Stimulated activated CD8-positive, alpha-beta memory T cell treated with anti-CD3 and anti-CD28 coated beads, Interleukin-4, amount 100 ng/mL, for 24 hours (primary cell): ENCODE measurements at regions not wholly inside any gene's neighbourhood (a gene's known extent, or its start where the extent isn't known, plus 50 kb on each side); places are given as distances from the start of the nearest gene placed in this dataset.
"Not testable (repeated sequence)": the region's sequence is repeated elsewhere in the genome, so short reads cannot be mapped to it uniquely, and the experiment has no call there.

Source experiments
- DNase-seq: peaks from one replicate; pipeline ENCODE4 v3.0.0-alpha.2; 2020; ENCODE audit warnings: low read depth

- DNase-seq, result no peak
Measured at GRCh38 chr12:88753066-88753465, 172.8 kb upstream of the KITLG start.

DNA sequence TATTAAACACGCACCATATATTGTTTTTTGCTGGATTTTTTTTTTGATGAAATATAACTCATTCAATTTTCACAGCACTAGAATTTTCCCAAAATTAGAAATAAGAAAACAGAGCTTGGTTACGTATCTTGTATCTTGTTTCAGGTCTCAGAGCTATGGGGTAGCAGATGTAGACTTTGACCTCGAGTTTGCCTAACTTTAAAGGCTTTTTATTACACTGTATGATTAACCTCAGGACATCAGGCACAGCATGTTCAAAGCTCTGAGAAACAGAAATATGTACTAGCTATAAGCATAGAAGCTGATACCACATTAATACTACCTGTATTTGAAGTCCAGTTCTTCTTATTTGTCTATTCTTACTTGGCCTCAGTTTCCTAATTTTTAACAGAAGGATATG is 171.9 kb upstream of the KITLG start:
- no peak for DNase-seq

DNA sequence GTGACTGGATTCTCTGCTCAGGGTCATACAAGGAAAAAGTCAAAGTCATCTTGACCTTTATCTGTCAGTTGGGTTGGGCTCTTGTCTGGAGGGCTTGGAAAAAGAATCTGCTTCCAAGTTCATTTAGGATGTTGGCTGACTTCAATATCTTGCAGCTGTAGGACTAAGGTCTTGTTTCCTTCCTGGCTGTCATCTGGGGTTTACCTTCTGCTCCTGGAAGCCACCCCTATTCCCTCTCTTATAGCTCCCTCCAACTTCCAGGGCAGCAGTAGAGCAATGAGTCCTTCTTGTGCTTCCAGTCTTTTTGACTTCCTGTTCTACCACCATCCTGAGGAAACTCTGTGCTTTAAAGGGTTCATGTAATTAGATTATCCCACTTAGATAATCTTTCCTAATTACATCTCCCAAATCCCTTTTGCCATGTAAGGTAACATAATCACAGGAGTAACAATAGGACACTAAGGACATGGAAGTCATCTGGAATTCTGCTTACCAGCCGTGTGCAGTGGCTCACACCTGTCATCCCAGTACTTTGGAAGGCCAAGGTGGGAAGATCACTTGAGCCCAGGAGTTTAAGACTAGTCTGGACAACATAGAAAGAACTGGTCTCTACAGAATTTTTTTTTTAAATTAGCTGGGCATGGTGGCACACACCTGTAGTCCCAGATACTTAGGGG is 170.7 kb upstream of the KITLG start:
- no peak for DNase-seq

GRCh38 chr12:88746386-88746785 is 166.1 kb upstream of the KITLG start:
- DNase-seq, result no peak

DNA sequence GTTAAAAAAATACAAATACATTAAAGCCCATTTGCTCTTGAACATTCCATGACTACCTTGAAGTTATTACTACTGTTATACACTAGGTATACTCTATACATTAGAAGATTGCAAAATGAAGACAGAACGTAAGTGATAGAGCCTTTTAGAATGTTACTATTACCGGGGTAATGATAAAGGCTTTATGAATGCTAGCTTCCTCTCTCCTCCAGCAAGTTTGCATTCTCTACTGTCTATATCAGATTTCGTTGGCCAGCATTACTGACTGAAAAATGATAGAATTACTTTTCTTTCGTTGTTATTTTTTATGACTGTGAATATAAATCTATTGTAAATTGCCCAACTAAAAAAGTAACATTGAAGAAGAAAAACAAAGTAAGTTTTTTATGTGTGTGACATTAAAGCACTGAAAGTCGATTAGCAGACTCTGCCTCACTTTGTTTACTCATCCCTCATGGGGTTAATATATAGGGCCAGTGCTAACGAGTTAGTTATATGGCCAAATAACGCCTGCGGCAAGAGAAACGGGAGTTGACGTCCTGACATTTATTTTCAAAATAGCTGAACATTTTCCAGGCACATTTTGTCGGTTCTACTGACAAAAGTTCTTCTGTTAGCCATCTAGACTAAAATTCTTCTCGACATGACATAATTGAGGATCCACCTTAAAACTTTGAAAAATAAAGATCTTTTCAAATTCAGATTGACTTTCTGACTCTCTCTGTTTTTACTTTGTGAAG is 163.8 kb upstream of the KITLG start:
- DNase-seq, result no peak

- no peak for DNase-seq
Measured at GRCh38 chr12:88737838-88738472, 157.7 kb upstream of the KITLG start.

GRCh38 chr12:88736031-88736430 is 155.8 kb upstream of the KITLG start:
- no peak for DNase-seq

DNA sequence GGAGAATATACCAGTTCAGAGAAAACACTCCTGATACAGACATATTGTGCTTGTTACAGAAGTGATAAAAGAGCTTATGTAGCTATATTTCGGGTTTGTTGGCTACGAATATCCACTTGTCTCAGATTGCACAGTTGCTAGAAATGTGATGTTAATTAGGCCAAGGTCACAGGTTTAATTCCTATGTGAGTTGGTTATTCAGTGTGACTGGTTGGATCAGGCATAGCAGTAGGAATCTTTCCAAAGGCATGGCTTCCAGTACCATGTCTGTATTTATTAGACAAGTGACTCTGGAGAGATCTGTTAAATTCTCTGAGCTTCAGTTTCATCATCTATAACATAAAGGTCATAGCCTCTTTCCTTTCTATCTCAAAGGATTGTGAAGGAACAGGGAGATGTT is 152.7 kb upstream of the KITLG start:
- DNase-seq, result no peak

GRCh38 chr12:88729196-88729595 is 148.9 kb upstream of the KITLG start:
- DNase-seq, result no peak

- DNase-seq, result no peak
Measured at GRCh38 chr12:88726806-88727720, 146.8 kb upstream of the KITLG start.

GRCh38 chr12:88725592-88726143 is 145.4 kb upstream of the KITLG start:
- no peak for DNase-seq

- no peak for DNase-seq
Measured at GRCh38 chr12:88723219-88723618, 142.9 kb upstream of the KITLG start.

DNA sequence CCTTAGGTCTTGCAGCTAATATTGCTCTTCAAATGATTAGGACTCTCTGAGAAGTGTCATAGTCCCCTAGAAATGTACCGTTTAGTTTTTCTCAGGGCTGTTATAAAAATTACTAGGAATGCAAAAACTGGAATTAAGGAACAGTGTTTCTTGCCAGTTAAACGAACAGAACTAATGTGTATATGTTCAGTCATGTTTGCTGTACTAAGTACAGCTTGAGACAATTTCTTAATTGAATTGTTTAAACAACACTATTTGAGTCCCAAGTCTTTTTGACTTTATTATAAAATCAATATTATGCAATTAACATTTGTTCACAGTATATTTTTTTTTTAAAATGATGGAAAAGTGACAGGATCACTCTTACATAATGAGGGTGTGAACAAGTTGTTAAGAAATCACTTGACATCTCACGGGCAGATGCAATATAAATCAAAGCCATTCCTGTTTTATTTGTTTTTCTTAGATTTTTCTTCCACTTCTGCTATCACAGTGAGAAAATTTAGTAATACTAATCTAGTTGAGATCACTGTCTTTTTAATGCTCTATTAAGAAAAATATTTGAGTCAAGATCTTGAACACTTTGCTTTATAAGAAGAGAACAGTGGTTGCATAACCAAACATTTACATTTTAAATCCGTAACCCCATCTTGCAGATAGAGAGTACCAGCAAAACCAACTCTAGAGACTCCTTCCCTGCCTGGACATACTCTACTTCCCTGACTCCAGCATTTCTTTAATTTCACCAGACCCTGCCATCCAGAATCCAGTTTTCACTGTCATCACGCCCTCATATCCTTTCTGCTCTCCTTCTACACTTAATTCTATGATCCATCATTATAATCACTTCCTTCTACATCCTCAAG is 140.7 kb upstream of the KITLG start:
- no peak for DNase-seq

DNA sequence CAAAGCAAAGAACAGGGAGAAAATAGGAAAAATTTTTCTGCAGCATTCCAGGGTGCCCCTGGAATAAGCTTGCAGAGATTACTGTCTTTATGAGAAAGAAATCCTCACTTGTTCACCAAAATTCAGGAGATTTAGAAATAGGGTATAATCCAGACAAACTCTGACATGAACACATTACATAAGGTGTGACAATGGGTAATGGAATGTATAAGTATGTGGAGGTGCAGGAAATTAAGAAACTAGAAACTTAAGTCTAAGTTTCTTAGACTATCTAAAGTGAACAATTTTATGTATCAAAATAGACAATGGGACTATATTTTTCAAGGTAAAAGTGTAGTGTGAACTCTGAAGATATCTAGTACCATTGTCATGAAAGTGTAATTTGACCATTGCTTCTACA is 140.0 kb upstream of the KITLG start:
- DNase-seq, result no peak

DNA sequence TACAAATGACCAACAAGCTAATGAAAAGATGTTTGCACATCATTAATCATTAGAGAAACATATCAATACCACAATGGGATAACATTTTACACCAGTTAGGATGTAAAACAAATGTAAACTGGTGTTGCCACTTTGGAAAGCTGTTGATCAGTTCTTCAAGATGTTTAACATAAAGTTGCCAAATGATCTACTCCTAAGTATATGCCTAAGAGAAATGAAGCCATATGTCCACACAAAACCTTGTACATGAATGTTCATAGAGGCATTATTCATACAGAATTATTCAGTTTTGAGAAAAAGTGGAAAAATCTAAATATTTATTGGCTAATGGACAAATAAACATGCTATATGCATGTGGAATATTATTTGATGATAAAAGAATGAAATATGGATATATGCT is 136.9 kb upstream of the KITLG start:
- no peak for DNase-seq

- DNase-seq, result no peak
Measured at GRCh38 chr12:88716240-88716639, 136.0 kb upstream of the KITLG start.

DNA sequence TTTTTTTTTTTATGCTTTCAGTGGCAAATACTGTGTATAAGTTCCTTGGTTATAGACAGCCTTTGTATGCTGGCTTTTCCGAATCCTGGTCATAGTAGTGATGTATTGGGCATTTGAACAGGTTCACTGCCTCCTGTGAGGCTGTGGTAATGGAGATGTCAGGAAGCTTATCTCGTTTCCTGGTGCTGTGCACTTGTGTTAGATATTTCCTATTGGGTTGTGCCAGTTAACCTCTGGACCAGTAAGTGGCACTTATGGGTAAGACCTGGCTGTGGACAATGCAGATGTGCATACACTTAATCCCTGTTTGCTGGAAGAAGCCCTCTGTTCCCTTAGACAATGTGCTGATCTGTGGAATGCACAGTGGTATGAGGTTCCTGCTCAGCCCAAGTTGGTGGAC is 135.4 kb upstream of the KITLG start:
- no peak for DNase-seq

- DNase-seq, result not testable (repeated sequence)
Measured at GRCh38 chr12:88714263-88714882, 134.1 kb upstream of the KITLG start.

DNA sequence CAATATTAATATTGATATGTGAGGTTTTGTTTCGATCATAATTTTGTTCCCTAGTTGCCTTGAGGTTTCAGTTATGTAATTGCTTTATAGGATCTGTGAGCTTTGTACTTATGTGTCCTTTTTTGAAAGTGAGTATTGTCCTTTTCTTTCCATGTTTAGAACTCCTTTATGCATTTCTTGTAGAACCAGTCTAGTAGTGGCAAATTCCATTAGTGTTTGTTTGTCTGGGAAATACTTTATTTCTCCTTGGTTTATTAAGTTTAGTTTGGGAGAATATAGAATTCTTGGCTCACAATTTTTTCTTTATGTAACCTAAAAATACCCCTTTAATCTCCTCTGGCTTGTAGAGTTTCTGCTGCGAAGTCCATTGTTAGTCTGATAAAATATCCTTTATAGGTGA is 127.5 kb upstream of the KITLG start:
- DNase-seq, result no peak

DNA sequence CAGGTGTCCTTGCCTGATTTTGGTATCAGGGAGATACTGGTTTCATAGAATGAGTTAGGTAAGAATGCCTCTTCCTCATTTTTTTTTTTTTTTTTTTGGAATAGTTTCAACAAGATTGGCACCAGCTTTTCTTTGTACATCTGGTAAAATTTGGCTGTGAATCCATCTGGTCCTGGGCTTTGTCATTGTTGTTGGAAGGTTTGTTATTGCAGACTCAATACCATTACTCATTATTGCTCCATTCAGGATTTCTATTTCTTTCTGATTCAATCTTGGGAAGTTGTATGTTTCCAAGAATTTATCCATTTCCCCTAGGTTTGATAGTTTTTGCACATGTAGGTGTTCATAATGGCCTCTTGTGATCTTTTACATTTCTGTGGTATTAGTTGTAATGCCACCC is 126.0 kb upstream of the KITLG start:
- DNase-seq, result no peak

- no peak for DNase-seq
Measured at GRCh38 chr12:88703790-88704189, 123.5 kb upstream of the KITLG start.
